IPS-NIHi7 (cell line): ENCODE measurements at regions not wholly inside any gene's neighbourhood (a gene's known extent, or its start where the extent isn't known, plus 50 kb on each side); places are given as distances from the start of the nearest gene placed in this dataset.
"Not testable (repeated sequence)": the region's sequence is repeated elsewhere in the genome, so short reads cannot be mapped to it uniquely, and the experiment has no call there.

Experiments used
- DNase-seq: peaks from one replicate; pipeline ENCODE4 v3.0.0; 2012; ENCODE audit warnings: mixed read lengths; ENCODE audit errors: extremely low spot score

DNA sequence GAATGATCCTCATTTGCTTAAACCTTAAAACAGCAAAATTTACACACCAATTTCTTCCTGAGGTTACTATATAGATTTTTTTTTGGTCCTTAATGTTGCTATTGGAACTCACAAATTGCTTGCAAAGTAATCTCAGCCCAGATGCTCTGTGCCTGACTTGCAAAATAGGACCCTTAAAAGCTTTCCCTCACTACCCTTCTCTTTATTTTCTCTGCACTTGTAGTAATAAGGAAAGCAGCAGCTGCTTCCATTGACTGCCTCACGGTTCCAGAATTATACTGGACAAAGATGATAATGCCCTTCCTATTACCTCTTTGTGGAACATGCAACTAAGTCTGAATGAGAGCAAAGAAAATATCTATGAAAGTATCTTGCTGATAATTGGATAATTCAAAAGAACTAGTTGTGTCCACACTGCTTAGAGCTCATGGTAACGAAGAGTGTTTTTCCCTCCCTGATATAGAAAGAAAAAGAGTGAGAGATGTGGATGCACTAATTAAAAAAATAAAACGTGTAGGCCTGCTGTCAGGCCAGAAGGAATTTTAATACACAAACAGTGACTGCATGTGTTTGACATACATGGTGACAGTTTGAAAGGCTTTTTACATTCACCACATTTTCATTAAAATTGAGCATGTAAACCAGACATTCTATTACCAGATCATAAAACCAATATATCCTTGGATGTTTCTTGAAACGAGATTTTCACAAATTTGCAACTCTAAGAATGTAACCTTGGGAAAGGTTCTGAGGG lies 783.1 kb downstream of the GBE1 start:
- DNase-seq: no peak

DNA sequence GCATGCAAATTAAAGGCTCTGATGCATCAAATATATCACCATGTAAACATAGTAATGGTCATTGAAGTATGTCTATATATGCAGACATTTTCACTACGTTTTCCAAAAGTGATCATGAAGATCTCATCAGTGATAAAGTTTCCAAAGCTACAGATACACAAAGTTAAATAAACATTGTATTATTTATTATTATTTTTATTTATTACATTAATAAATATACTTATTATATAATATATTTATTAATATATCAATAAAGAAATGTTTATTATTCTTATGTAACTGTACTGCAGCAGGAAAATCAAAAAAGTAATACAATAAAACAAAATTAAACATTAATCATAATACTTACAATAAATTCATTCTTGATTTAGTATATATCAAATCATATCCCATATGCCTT lies 791.2 kb downstream of the GBE1 start:
- DNase-seq: no peak

DNA sequence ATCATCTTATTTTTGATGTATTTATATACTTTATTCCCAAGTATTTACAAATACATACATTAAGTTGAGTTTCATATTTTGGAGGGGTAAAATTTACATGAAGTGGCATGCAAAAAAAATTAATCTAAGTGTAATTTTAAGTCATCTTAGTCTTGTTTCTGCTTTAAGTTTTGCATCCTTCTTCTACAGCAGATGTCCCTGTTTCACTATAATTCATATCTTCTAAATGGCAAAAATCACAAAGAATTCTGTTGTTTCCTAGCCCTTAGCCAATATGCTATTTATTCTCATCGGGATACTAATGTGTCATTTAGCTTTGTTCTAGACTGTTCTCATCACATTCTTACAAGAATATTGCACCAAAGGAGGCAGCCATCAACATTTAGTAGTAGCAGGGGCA lies 831.9 kb downstream of the GBE1 start:
- DNase-seq: no peak

DNA sequence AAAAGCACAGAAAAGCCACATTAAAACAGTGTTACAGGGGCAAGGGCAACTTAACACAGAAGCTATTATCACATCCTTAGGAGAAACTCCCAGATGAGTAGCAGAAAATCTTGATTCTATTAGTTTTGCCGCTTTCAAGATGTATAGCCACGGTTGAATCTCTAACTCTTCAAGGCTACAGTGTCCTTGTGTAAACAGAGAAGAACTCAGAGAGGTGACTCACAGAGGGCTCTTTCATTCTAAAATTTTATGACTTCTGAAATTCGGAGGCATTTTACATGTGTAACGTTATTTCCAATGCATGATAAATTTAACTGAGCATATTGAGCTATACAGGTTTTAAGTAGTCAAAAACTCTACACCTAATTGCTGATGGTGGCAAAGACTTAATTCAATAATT lies 846.6 kb downstream of the GBE1 start:
- no peak for DNase-seq

DNA sequence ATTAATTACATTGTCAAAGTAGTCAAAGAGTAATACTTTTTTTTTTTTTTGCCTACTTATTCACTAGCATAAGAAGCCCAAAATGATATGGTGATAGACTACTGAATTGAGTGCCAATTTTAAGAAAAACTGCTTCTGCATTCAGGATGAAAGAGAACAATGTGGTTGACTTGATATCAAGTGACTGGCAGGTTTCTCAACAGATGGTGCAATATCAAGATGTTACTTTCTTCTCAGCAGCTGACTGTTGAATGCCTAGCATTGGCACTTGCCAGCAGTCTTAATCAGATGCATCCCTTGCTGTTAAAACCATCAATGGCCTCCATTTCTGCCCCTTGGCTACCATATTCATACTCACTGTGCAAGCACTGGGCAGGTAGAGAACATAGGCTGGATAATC lies 863.2 kb downstream of the GBE1 start:
- no peak for DNase-seq

DNA sequence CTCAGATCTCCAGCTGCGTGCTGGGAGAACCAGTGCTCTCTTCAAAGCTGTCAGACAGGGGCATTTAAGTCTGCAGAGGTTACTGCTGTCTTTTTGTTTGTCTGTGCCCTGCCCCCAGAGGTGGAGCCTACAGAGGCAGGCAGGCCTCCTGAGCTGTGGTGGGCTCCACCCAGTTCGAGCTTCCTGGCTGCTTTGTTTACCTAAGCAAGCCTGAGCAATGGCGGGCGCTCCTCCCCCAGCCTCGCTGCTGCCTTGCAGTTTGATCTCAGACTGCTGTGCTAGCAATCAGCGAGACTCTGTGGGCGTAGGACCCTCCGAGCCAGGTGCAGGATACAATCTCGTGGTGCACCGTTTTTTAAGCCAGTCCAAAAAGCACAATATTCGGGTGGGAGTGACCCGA lies 864.4 kb downstream of the GBE1 start:
- not testable (repeated sequence) for DNase-seq

DNA sequence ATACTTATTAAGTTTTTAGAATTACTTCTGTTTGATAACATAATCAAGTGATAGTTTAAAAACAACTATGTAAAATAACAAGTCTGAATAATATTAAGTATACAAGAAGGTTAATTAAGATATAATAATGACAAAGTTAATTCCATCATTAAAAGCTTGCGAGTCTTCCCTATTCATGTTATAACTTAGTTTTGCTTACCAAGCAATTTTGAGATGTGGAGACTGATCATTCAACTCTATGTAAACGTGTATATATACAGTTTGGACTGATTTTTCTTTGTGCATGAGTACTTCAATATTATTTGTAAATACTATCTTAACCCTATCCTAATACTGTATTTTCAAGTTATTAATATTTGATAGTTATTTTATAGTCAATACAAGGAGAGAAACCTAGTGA lies 870.9 kb downstream of the GBE1 start:
- no peak for DNase-seq

DNA sequence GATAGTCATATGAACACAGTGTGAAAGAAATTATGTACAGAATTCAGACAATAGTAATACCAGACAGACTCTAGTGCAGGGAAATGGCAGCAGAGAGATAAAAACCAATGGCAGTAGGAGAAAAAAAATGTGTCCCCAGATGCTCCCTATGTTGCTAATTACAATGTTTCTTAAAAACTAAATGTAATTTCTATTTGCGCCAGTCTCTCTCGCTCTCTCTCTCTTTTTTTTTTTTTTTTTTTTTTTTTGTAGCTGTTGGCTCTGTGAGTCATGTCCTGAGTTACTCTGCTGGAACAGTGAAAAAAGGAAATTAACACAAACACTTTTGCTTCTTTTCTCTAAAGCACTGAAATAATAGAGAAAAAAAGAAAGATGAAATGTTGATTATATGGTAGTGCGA lies 871.9 kb downstream of the GBE1 start:
- no peak for DNase-seq

DNA sequence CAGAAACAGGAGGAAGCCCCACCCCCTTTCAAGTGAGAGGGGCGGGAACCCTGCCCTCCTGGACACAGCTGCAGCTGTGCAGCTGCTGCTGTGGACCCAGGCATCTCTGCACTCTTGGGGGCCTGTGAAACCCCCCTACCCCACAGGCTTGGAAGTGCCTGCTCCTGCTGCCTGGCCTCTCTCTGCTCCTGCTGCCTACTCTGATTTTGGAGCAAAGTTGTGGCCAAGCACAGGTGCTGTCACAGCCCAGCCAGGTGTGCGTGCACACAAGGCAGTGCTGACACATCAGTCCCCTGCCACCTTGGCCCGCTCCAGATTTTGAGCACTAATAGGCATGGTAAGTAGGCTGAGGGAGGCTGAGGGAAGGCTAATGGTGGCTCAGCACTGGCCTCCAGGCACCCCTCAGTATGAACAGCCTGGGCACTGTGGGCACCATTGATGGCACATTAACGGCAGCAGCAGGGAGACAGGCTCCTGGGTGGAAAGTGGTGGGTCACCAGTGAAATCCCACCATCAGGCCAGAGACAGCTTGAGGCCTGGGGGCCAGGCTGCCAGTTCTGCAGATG lies 890.9 kb downstream of the GBE1 start:
- DNase-seq: no peak

DNA sequence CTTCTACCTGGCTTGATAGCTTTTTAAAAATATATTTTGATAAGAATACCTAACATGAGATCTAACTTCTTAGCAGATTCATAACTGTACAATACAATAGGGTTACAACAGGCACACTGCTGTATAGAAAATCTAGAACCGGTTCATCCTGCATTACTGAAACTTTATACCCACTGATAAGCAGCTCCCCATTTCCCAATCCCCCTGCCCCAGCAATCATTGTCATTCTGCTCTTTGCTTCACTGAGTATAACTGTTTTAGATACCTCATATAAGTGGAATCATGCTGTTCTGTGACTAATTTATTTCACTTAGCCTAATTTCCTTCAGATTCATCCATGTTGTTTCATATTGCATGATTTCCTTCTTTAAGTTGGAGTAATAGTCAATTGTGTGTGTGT lies 906.0 kb downstream of the GBE1 start:
- DNase-seq: no peak

DNA sequence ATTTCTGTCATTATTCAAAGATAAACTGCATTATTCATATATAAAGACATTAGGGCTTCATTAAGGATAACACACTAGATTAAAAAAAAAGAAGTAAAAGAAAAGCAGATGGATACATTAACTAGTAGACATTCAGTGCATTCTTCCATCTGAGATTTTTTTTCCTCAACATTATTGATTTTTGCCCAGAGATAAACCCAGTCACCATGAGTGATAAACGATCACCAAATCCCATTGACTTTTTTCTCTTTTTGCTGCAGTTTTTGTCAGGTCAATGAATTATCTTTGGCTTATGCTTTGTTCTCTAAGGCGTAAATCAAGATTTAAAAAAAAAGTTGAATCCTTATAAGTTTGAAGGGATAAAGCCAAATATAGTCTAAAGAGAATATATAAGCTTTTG lies 925.0 kb downstream of the GBE1 start:
- no peak for DNase-seq

DNA sequence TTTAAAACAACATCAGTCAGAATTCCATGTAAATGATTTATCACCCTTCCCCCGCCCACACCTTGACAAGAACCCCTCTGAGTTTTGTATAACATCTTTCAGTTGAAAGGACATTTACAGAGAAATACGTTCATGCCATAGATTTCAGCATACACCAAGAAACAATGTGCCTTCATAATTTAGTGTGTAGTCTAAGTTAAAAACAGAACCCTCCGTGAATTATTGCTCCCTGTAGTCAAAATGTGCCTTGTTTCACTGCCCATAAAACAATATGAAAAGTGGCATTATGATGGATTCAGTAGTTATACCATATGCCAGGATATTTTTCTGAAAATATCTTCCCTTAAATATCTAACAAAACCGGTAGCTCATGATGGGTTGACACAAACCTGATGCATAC lies 953.9 kb downstream of the GBE1 start:
- no peak for DNase-seq

DNA sequence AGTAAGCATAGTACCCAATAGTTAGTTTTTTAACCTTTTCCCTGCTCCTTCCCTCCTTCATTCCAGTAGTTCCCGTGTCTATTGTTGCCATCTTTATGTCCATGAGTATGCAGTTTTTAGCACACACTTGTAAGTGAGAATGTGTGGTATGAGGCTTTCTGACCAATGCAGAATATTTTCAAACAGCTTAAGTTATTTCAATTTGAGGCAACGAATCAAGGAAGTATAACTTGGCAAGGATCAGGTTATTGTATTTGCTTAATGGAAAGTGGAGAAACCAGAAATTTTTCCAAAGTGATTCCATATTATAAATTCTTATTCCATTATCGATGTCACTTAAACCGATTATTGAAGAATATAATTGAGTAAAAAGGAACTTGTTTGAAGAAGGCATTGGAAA lies 954.8 kb downstream of the GBE1 start:
- no peak for DNase-seq

DNA sequence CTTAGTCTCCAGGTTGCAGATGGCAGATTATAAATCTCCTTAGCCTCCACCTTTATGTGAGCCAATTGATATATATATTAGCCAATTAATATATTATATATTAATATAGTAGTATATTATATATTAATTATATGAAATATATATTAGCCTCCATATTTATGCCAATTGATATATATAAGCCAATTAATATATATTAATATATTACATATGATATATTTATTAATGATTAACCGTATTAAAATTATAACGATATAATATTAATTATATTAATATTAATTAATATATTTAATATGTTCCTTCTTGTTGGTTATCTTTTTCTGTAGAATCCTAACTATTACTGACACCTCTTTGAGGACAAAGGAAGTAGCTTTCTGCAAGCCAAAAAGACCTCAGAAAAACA lies 972.5 kb downstream of the GBE1 start:
- no peak for DNase-seq

DNA sequence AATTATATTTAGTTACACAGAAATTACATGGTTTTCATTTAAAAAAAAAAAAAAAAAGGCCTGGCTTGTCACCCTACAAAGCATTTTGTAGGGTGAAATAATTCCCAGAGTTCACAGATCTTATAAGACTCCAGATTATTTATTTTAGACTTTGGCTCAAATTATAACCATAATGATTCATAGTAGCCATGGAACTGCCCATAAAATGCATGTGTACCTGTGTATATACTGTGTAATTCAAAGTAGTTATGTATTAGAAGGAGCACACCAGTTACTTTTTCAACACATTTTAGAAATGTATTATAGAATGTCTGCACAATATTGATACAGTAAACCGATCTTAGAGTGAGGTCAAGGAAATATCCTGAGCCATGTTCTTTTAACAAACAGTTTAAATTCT lies 975.6 kb downstream of the GBE1 start:
- DNase-seq: no peak

DNA sequence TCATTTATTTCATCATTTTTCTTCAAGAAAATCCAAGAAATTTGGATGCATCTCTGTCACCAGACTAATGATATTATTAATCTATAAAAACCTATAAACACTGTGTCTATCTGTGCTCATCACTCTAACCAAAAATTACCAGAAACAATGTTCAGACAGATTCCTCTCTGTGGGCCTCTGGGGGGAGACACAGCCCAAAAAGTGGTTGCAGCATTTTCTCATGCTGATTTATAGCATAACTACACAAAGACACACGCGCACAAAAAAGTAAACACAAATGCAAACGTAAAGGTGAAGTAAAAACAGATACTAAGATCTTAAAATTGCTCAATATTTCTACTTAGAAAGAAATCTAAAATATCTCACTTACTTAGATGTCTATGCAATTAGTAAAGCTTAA lies 976.0 kb downstream of the GBE1 start:
- no peak for DNase-seq

DNA sequence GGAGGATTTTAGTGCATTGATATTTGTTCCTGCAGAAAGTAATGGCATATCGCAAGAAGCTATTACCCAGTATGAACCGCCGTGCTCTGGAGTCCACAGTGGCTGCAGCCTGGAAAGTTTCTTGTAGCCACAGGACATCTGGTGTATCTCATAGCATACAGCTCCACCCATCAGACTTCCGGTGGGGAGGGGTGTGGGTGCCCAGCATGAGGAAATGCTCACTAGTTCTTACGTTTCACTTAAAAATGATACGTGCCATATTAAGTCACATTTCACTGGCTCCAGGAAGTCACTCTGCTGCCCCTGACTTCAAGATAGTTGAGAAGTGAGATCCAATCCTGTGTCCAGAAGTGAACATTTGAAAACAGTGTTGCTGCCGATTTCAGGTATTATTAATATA lies 990.4 kb downstream of the GBE1 start:
- DNase-seq: no peak

DNA sequence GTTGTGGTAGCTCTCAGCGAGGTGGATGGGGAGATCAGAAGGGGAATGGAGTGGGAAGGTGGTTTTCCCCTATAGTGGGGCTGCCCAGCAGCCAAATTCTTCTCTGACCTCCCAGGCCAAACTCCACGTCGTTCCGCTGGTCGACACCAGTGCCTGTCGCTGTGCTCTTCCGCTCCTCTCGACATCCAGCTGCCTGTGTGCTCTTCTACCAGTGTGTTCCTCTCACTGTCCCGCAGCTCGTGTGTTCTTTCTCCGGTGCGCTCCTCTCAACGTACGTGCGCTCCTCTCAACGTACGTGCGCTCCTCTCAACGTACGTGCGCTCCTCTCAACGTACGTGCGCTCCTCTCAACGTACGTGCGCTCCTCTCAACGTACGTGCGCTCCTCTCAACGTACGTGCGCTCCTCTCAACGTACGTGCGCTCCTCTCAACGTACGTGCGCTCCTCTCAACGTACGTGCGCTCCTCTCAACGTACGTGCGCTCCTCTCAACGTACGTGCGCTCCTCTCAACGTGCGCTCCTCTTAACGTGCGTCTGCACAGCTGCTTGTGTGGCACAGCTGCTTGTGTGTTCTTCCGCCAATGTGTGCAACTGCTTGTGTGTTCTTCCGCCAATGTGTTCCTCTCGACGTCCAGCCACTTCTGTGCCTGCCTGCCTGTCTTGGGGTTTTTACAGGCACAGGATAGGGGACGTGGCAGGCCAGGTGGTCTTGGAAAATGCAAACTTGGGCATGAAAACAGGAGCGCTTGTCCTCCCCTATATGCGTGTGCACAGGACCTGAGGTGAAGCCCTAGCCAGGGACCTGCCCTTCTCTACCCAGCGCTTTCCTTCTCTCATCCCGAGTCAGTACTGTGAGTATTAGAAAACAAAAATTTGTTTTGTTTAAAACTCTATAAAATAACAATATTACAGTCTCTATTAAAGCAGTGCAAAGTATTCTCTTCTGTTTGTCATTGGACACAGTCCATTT lies 991.1 kb downstream of the GBE1 start:
- no peak for DNase-seq

DNA sequence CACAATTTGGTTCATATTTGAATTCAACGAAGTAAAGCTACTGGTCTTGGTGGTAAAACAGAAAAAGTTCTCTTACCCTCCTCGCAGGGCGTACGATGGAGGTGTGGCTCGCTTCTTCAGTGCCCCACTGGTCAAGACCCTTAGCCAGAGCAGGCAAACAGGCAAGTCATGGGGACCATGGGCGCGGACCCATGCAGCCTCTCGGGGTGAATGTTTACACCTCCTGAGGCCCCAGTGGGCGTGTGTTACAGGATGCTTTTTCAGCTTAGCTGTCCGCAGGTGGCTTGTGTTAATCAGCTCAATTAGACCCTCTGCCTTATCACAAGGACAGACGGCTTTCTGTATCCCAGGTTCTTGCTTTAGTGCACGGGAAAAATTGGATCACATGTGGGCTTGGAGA lies 991.8 kb downstream of the GBE1 start:
- no peak for DNase-seq

DNA sequence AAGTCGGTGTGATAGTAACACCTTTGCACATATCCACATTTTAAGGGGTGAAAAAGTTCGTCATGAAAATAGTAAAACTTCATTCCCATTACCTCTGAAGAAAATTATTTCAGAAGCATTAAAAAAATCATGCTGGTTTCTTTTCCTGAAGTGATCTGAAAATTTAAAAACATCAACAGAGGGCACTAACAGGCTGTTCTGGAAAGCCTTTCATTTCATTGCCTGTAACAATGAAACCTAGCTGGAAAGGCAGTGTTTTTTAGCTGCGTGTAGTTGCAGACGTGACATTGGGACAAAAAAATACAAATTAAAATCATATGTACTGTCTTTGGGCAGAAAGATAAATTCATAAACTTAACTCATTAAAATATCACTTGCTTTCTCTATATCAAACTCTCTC lies 993.8 kb downstream of the GBE1 start:
- DNase-seq: no peak

DNA sequence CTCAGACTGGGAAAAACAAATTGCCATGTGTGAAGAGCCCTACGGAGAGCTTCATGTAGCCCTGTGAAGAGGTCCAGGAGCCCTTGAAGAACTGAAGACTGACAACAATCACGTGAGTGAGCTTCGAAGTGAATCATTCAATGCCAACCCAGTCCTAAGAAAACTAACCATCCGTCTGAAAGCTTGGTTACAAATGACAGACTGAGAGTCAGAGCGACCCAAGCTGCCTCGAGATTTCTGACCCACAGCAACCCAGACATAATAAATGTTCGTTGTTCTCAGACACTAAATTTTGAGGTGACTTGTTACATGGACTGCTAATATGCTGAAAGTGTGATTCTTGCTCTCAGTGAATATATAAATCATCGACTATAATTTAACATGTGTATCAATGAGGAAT lies 987.2 kb upstream of the ROBO1 start:
- DNase-seq: no peak

DNA sequence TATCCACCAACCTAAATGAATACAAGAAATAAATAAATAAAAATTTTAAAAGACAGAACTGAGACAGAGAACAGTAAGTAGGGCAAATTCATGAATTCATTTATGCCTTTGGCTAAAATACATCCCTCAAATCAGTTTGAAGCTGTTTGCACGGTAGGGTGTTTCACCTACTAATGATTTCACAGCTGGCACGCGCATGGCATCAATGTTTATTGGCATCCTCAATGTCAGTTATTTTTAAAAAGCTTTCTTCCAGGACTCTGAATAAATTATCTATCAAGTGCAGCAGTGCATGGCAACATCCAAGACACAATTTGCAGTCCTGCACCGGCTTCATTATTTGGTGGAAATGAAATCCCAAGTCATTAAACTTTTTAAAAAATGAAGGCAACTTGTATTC lies 985.2 kb upstream of the ROBO1 start:
- DNase-seq: no peak

DNA sequence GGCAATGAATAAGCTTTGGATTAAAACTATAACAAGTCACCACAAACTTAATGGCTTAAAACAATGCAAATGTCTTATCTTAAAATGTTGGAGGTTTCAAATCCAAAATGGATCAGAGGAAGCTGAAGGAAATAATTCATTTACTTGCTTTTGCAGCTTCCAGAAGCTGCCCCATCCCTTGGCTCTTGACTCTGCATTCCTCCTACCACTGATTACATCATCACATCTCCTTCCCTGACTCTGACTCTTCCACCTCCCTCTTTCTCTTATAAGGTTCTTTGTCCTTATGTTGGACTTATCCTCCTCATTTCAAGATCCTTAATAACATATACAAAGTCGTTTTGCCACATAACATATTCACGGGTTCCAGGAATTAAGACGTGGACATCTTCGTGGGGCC lies 982.8 kb upstream of the ROBO1 start:
- no peak for DNase-seq
